SU-DHL-6 (cell line): ENCODE measurements at regions not wholly inside any gene's neighbourhood (a gene's known extent, or its start where the extent isn't known, plus 50 kb on each side); places are given as distances from the start of the nearest gene placed in this dataset.

ENCODE experiments used
- H2AFZ ChIP-seq: fragments of 200-600 bp; sonication (generic); 2 replicates; pipeline ENCODE4 v1.6.1; 2014; ENCODE audit warnings: low read depth, mild to moderate bottlenecking, moderate library complexity, mixed read lengths, antibody characterized with exemption, low read length; ENCODE audit not compliant: severe bottlenecking
- H3F3A ChIP-seq: fragments of 200-600 bp; shearing (Covaris generic); 2 replicates; pipeline ENCODE4 v1.6.0; 2016; ENCODE audit warnings: antibody characterized with exemption, mild to moderate bottlenecking; ENCODE audit not compliant: insufficient read depth
- H3K27ac ChIP-seq: fragments of 200-600 bp; sonication (generic); 2 replicates; pipeline ENCODE4 v1.5.1; 2016; ENCODE audit warnings: low read depth, mild to moderate bottlenecking, low read length, moderate library complexity, mixed read lengths
- H3K27me3 ChIP-seq: fragments of 200-600 bp; sonication (generic), shearing (Covaris generic); 2 replicates; pipeline ENCODE4 v1.6.0; 2014; ENCODE audit warnings: mild to moderate bottlenecking, low read length
- H3K36me3 ChIP-seq: fragments of 200-600 bp; sonication (generic); 2 replicates; pipeline ENCODE4 v1.6.1; 2014; ENCODE audit warnings: mild to moderate bottlenecking, low read length, mixed read lengths
- H3K4me2 ChIP-seq: fragments of 300-600, 200-600 bp; shearing (Covaris generic), sonication (generic); 2 replicates; pipeline ENCODE4 v1.6.0; 2014; ENCODE audit warnings: low read length, low read depth, mild to moderate bottlenecking; ENCODE audit not compliant: poor library complexity, severe bottlenecking
- H3K4me3 ChIP-seq: fragments of 200-600 bp; sonication (generic); 2 replicates; pipeline ENCODE4 v1.5.1; 2014; ENCODE audit warnings: antibody characterized with exemption, low read length, mild to moderate bottlenecking, mixed read lengths; ENCODE audit not compliant: insufficient read depth, poor library complexity, severe bottlenecking
- H3K79me2 ChIP-seq: fragments of 200-600 bp; sonication (generic); 2 replicates; pipeline ENCODE4 v1.6.1; 2014; ENCODE audit warnings: mild to moderate bottlenecking, low read length, moderate library complexity; ENCODE audit not compliant: insufficient read depth
- H3K9ac ChIP-seq: fragments of 200-600 bp; sonication (generic); 2 replicates; pipeline ENCODE4 v1.7.0; 2014; ENCODE audit warnings: mild to moderate bottlenecking, low read length
- H3K9me2 ChIP-seq: fragments of 200-600 bp; sonication (generic); replicated peaks from 2 replicates; pipeline ENCODE4 v1.6.1; 2014; ENCODE audit warnings: low read length; ENCODE audit not compliant: insufficient read depth
- H3K9me3 ChIP-seq: fragments of 200-600 bp; sonication (generic); 2 replicates; pipeline ENCODE4 v1.6.1; 2014; ENCODE audit warnings: low read length, mixed read lengths; ENCODE audit not compliant: insufficient read depth
- H4K20me1 ChIP-seq: fragments of 200-600 bp; sonication (generic); 2 replicates; pipeline ENCODE4 v1.6.1; 2014; ENCODE audit warnings: low read depth, mild to moderate bottlenecking, antibody characterized with exemption, low read length, moderate library complexity, mixed read lengths
- EZH2phosphoT487 ChIP-seq: fragments of 200-600 bp; sonication (generic), shearing (Covaris generic); conservative IDR thresholded peaks from 2 replicates; pipeline ENCODE4 v1.6.1; 2018; ENCODE audit warnings: mild to moderate bottlenecking, antibody characterized with exemption, low read length, moderate library complexity, mixed read lengths
- TF ChIP-seq, protein P1 (sequence below): fragments of 200-600 bp; sonication (generic); IDR thresholded peaks from one replicate; pipeline ENCODE4 v1.5.1; 2017; ENCODE audit warnings: antibody characterized with exemption, mild to moderate bottlenecking, low read length, moderate library complexity; ENCODE audit not compliant: insufficient read depth, poor library complexity, severe bottlenecking

DNA sequence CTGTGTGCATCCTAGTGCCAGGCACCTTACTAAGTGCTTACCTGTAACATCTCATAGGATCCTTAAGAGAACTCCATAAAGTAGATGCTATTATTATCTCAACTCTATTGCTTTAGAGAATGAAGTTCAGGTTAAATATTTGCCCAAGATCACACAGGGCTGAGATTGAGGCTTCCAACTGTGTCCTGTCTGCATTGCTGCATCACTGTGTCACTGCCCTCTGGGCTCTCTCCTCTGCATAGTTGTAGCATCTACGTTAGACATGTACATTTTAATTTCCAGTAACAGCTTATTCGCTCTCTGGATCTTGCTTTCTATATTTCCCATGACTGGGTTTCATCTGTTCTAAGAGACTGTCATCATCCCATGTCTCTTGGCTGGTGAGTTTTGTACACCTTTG is 63.6 kb upstream of the FZD8 start:
- H4K20me1 ChIP-seq = no peaks in the 10 kb centered on the region
- no peaks in the 10 kb centered on the region for H3K79me2 ChIP-seq
- H3K9me2 ChIP-seq = no peaks in the 10 kb centered on the region
- no peaks in the 10 kb centered on the region for H3K36me3 ChIP-seq
- no peak overlapping the region for H3K27ac ChIP-seq
- no peak for TF ChIP-seq EZH2phosphoT487
- TF ChIP-seq, protein P1, sequence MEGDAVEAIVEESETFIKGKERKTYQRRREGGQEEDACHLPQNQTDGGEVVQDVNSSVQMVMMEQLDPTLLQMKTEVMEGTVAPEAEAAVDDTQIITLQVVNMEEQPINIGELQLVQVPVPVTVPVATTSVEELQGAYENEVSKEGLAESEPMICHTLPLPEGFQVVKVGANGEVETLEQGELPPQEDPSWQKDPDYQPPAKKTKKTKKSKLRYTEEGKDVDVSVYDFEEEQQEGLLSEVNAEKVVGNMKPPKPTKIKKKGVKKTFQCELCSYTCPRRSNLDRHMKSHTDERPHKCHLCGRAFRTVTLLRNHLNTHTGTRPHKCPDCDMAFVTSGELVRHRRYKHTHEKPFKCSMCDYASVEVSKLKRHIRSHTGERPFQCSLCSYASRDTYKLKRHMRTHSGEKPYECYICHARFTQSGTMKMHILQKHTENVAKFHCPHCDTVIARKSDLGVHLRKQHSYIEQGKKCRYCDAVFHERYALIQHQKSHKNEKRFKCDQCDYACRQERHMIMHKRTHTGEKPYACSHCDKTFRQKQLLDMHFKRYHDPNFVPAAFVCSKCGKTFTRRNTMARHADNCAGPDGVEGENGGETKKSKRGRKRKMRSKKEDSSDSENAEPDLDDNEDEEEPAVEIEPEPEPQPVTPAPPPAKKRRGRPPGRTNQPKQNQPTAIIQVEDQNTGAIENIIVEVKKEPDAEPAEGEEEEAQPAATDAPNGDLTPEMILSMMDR = no peak
- no peak overlapping the region for H3K9ac ChIP-seq
- no peaks in the 10 kb centered on the region for H3F3A ChIP-seq
- no peak overlapping the region for H2AFZ ChIP-seq
- H3K4me2 ChIP-seq = no peak overlapping the region
- H3K9me3 ChIP-seq = no peaks in the 10 kb centered on the region
- H3K4me3 ChIP-seq = no peak overlapping the region
- no peaks in the 10 kb centered on the region for H3K27me3 ChIP-seq

DNA sequence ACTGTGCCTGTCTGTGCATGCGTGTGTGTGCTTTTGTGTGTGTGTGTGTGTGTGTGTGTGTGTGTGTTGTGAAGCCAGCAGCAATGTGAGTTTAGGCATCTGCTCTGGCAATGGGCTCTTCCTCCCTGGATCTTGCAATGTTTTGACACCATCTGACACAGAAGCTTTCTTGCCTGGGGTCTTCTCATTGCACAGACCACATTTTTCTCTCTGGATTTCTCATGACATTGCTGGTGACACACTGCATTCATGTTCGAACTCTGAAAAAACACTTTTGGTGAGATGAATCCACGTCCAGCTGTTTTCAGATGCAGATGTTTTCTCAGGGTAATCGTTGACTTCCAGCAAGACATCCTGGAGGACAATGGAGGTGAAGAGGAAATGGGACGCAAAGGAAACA is 63.0 kb upstream of the FZD8 start:
- no peak overlapping the region for H3K9ac ChIP-seq
- no peak for TF ChIP-seq EZH2phosphoT487
- TF ChIP-seq, protein P1 = no peak
- H3F3A ChIP-seq = no peaks in the 10 kb centered on the region
- H3K79me2 ChIP-seq = no peaks in the 10 kb centered on the region
- H4K20me1 ChIP-seq = no peaks in the 10 kb centered on the region
- H3K9me2 ChIP-seq = no peaks in the 10 kb centered on the region
- no peaks in the 10 kb centered on the region for H3K27me3 ChIP-seq
- H3K4me2 ChIP-seq = no peak overlapping the region
- H3K4me3 ChIP-seq = no peak overlapping the region
- no peaks in the 10 kb centered on the region for H3K9me3 ChIP-seq
- no peaks in the 10 kb centered on the region for H3K36me3 ChIP-seq
- H2AFZ ChIP-seq = no peak overlapping the region
- H3K27ac ChIP-seq = no peak overlapping the region

DNA sequence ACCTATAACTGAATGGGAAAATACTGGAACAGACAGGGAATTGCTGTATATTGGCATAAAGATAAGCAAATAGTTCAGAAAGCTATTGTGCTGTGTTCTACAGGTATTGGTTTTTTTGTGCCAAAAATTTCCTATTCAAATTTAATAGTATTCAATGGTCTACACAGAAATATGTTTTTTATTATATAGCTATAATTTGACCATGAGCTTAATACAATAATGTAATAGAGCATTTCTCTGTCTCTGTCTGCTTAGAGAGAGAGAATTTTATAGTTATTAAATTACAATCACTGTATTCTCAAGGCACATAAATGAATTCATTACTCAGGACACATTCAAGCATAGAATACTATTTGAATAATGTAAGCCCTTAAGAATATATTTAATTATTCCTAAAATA is 62.3 kb upstream of the FZD8 start:
- Histone ChIP-seq H3K9me3 (no peaks in the 10 kb centered on the region), H3K36me3 (no peaks in the 10 kb centered on the region), H3K9ac (no peak overlapping the region), H3K4me3 (no peak overlapping the region), H3K4me2 (no peak overlapping the region), H3K27me3 (no peaks in the 10 kb centered on the region), H3K9me2 (no peaks in the 10 kb centered on the region), H3F3A (no peaks in the 10 kb centered on the region), H2AFZ (no peak overlapping the region), H4K20me1 (no peaks in the 10 kb centered on the region), H3K27ac (no peak overlapping the region), H3K79me2 (no peaks in the 10 kb centered on the region)
- TF ChIP-seq, protein P1 = no peak
- TF ChIP-seq EZH2phosphoT487 = no peak

DNA sequence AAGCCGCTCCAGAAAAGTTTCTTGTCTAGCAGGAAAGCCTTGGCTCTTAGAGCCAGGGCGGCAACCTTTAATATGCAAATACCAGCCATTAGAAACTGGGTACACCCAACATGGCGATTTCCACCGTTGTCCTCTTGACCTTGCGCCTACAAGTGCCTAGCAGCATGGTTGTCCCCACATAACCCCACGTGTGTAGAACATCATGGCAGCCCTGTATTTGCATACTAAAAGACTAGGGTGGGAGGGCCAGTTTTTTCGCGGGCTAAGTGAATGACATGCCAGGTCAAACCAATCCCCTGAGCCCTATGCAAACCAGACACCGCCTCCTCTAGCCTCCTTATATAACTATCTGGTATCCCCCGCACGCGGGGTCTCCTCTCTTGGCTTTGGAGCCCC is 58.4 kb upstream of the FZD8 start:
- H3K9me3 ChIP-seq = no peaks in the 10 kb centered on the region
- H3K27me3 ChIP-seq = no peaks in the 10 kb centered on the region
- TF ChIP-seq, protein P1 = no peak
- TF ChIP-seq EZH2phosphoT487 = no peak
- no peak overlapping the region for H3K27ac ChIP-seq
- H2AFZ ChIP-seq = no peak overlapping the region
- no peaks in the 10 kb centered on the region for H3K9me2 ChIP-seq
- H4K20me1 ChIP-seq = no peaks in the 10 kb centered on the region
- no peaks in the 10 kb centered on the region for H3K79me2 ChIP-seq
- H3F3A ChIP-seq = no peaks in the 10 kb centered on the region
- H3K36me3 ChIP-seq = no peaks in the 10 kb centered on the region
- H3K4me2 ChIP-seq = no peak overlapping the region
- no peak overlapping the region for H3K9ac ChIP-seq
- no peak overlapping the region for H3K4me3 ChIP-seq
